ENCODE measurements at regions not wholly inside any gene's neighbourhood (a gene's known extent, or its start where the extent isn't known, plus 50 kb on each side); places are given as distances from the start of the nearest gene placed in this dataset.

DNA sequence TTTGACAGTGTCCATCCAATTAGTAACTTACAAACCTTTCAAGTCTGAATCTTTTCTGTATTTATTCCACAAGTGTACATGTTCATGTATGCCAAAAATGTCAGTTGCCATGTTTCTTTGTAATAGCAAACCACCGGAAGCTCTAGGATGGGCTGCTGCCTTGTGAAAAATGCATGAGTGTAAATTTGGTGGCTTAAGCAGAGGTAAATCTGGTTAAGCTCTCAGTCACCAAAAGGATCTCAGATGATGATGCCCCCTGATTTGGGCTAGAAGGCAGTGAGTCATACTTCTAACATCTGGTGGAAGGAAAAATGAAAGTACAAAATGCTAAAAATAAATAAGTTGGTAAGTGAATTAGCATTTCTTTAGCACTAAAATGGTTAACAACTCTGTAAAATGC lies 567.5 kb downstream of the ELAVL2 start:
- Histone ChIP-seq H2AFZ (ENCODE audit: control insufficient read depth, low read length) (no peak overlapping the region), H4K20me1 (ENCODE audit: control insufficient read depth, extremely low read depth, insufficient read depth, low read length) (no peaks in the 10 kb centered on the region), H3K4me3 (ENCODE audit: control insufficient read depth in 2 of 3, extremely low read depth in 1 of 3, insufficient read depth in 2 of 3, low read depth in 1 of 3, low read length in 3 of 3) (no peak overlapping the region), H3K27ac (ENCODE audit: control insufficient read depth, insufficient read depth, low read length) (no peak overlapping the region), H3K9me3 (ENCODE audit: control insufficient read depth, low read depth, low read length) (no peaks in the 10 kb centered on the region), H3K9me1 (ENCODE audit: control insufficient read depth, extremely low read depth, insufficient read depth, low read length) (no peaks in the 10 kb centered on the region), H3K27me3 (ENCODE audit: control insufficient read depth, extremely low read depth, insufficient read depth, low read length) (no peaks in the 10 kb centered on the region), H3K79me2 (ENCODE audit: control insufficient read depth, insufficient read depth, low read length) (no peaks in the 10 kb centered on the region), H3K9ac (ENCODE audit: control insufficient read depth, extremely low read depth, insufficient read depth, low read length) (no peak overlapping the region), H3K4me2 (ENCODE audit: control insufficient read depth, extremely low read depth, insufficient read depth, low read depth, low read length) (no peak overlapping the region), H3K36me3 (ENCODE audit: control insufficient read depth in 2 of 2, extremely low read depth in 1 of 2, insufficient read depth in 2 of 2, low read length in 2 of 2) (no peaks in the 10 kb centered on the region), H3K4me1 (ENCODE audit: control insufficient read depth, extremely low read depth, insufficient read depth, low read length) (no peaks in the 10 kb centered on the region)
- FAIRE-seq (no peak), DNase-seq (ENCODE audit: low read depth, low spot score) (no peak)
- no peak for TF ChIP-seq EZH2 (IDR thresholded peaks at IDR 0.05; ENCODE audit: low read length)
- TF ChIP-seq, protein P1, sequence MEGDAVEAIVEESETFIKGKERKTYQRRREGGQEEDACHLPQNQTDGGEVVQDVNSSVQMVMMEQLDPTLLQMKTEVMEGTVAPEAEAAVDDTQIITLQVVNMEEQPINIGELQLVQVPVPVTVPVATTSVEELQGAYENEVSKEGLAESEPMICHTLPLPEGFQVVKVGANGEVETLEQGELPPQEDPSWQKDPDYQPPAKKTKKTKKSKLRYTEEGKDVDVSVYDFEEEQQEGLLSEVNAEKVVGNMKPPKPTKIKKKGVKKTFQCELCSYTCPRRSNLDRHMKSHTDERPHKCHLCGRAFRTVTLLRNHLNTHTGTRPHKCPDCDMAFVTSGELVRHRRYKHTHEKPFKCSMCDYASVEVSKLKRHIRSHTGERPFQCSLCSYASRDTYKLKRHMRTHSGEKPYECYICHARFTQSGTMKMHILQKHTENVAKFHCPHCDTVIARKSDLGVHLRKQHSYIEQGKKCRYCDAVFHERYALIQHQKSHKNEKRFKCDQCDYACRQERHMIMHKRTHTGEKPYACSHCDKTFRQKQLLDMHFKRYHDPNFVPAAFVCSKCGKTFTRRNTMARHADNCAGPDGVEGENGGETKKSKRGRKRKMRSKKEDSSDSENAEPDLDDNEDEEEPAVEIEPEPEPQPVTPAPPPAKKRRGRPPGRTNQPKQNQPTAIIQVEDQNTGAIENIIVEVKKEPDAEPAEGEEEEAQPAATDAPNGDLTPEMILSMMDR (optimal IDR thresholded peaks at IDR 0.05 in 1 of 3, IDR thresholded peaks at IDR 0.05 in 1 of 3, conservative IDR thresholded peaks at IDR 0.05 in 1 of 3; ENCODE audit: extremely low read depth in 1 of 3, insufficient read depth in 2 of 3, low read length in 3 of 3), result no peak
- dilution Hi-C loops (cut with MboI; ENCODE audit: extremely low pct_ligation_motif_present, low sequenced_read_pairs), result no loop called here

DNA sequence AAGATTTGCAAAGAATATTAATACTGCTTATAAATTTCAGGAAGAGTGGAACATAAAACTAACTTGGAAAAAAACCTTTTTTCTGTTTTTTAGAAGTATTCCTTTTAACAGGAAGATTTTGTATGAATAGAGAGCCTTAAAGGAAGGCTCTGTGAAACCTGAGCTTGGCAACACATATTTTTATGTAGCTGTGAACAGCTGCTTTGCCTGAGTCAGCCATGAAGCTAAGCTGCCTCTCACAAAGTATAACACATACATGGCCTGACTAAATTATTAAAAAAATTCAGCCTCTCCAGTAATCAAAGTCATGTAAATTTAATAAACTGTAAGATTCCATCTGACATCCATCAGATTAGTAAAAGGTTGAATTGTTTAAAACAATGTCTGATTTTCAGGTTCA lies 547.5 kb downstream of the ELAVL2 start:
- Histone ChIP-seq H3K4me3 (ENCODE audit: control insufficient read depth in 2 of 3, extremely low read depth in 1 of 3, insufficient read depth in 2 of 3, low read depth in 1 of 3, low read length in 3 of 3) (no peak overlapping the region), H2AFZ (ENCODE audit: control insufficient read depth, low read length) (no peak overlapping the region), H3K9me1 (ENCODE audit: control insufficient read depth, extremely low read depth, insufficient read depth, low read length) (no peaks in the 10 kb centered on the region), H3K27ac (ENCODE audit: control insufficient read depth, insufficient read depth, low read length) (no peak overlapping the region), H3K36me3 (ENCODE audit: control insufficient read depth in 2 of 2, extremely low read depth in 1 of 2, insufficient read depth in 2 of 2, low read length in 2 of 2) (no peaks in the 10 kb centered on the region), H4K20me1 (ENCODE audit: control insufficient read depth, extremely low read depth, insufficient read depth, low read length) (no peaks in the 10 kb centered on the region), H3K9ac (ENCODE audit: control insufficient read depth, extremely low read depth, insufficient read depth, low read length) (no peak overlapping the region), H3K4me2 (ENCODE audit: control insufficient read depth, extremely low read depth, insufficient read depth, low read depth, low read length) (no peak overlapping the region), H3K4me1 (ENCODE audit: control insufficient read depth, extremely low read depth, insufficient read depth, low read length) (no peaks in the 10 kb centered on the region), H3K27me3 (ENCODE audit: control insufficient read depth, extremely low read depth, insufficient read depth, low read length) (no peaks in the 10 kb centered on the region), H3K9me3 (ENCODE audit: control insufficient read depth, low read depth, low read length) (no peaks in the 10 kb centered on the region), H3K79me2 (ENCODE audit: control insufficient read depth, insufficient read depth, low read length) (no peaks in the 10 kb centered on the region)
- FAIRE-seq (no peak), DNase-seq (ENCODE audit: low read depth, low spot score) (no peak)
- dilution Hi-C loops (cut with MboI; ENCODE audit: extremely low pct_ligation_motif_present, low sequenced_read_pairs), result no loop called here
- TF ChIP-seq, protein P1 (optimal IDR thresholded peaks at IDR 0.05 in 1 of 3, IDR thresholded peaks at IDR 0.05 in 1 of 3, conservative IDR thresholded peaks at IDR 0.05 in 1 of 3; ENCODE audit: extremely low read depth in 1 of 3, insufficient read depth in 2 of 3, low read length in 3 of 3), result no peak
- no peak for TF ChIP-seq EZH2 (IDR thresholded peaks at IDR 0.05; ENCODE audit: low read length)
